ENCODE measurements at regions not wholly inside any gene's neighbourhood (a gene's known extent, or its start where the extent isn't known, plus 50 kb on each side); places are given as distances from the start of the nearest gene placed in this dataset.

GRCh38 chr5:27722337-27722736, 684.0 kb upstream of the CDH9 start:
- Histone ChIP-seq H3K27ac (ENCODE audit: low read length) (no peak overlapping the region), H3K4me1 (ENCODE audit: control insufficient read depth, insufficient read depth, low read length) (no peaks in the 10 kb centered on the region), H3K9me3 (ENCODE audit: control insufficient read depth, insufficient read depth, low read length) (peaks cover 2% of the 10 kb centered on the region), H3K4me3 (ENCODE audit: low read length) (no peak overlapping the region), H3K36me3 (ENCODE audit: control insufficient read depth, insufficient read depth, low read length) (no peaks in the 10 kb centered on the region), H3K27me3 (ENCODE audit: control insufficient read depth, insufficient read depth, low read length) (no peaks in the 10 kb centered on the region)
- intact Hi-C loops (cut with micrococcal nuclease) = no loop called here
- TF ChIP-seq CTCF (IDR thresholded peaks at IDR 0.05) = no peak
- Mint-ChIP-seq H3K9me3 (peaks cover 11 to 12% of the 10 kb centered on the region in 2 donors), H3K4me1 (no peaks in the 10 kb centered on the region), H3K27me3 (ENCODE audit: low read depth in 2 of 2) (no peaks in the 10 kb centered on the region), H3K4me3 (no peak overlapping the region), H3K36me3 (peaks cover 6% of the 10 kb centered on the region), H3K27ac (no peak overlapping the region)
- ATAC-seq = no peak
- no peak for DNase-seq

DNA sequence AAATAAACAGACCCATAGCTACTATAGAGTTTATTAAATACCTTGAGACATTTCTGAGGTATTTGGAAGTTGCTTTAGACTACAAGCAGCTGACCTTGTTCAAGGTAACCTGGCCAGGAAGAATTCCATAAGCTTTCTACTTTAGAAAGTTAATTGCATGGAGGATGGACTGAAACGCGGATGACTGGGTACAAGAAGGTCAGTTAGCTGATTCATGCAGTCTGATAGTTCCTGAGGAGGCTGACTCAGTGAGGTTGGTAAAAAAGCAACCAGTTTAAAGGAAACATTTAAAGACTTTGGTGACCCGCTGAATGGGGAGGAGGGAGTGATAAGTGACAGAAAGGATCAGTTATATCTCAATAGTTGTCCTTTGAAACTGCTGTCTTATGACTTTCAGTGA, 670.1 kb upstream of the CDH9 start:
- Histone ChIP-seq H3K27ac (ENCODE audit: low read length) (no peak overlapping the region), H3K4me1 (ENCODE audit: control insufficient read depth, insufficient read depth, low read length) (no peaks in the 10 kb centered on the region), H3K36me3 (ENCODE audit: control insufficient read depth, insufficient read depth, low read length) (no peaks in the 10 kb centered on the region), H3K27me3 (ENCODE audit: control insufficient read depth, insufficient read depth, low read length) (no peaks in the 10 kb centered on the region), H3K4me3 (ENCODE audit: low read length) (no peak overlapping the region), H3K9me3 (ENCODE audit: control insufficient read depth, insufficient read depth, low read length) (no peaks in the 10 kb centered on the region)
- no peaks in the 10 kb centered on the region for H3K4me1 Mint-ChIP-seq
- no peak for TF ChIP-seq CTCF (IDR thresholded peaks at IDR 0.05)
- ATAC-seq (no peak), DNase-seq (no peak)
- no peak overlapping the region for H3K4me3 Mint-ChIP-seq
- H3K36me3 Mint-ChIP-seq = peaks cover 8% of the 10 kb centered on the region
- no peak overlapping the region for H3K27ac Mint-ChIP-seq
- 86% methylated on average over 3 of the region's 3 CpGs for WGBS (ENCODE audit: insufficient coverage)
- H3K9me3 Mint-ChIP-seq = peaks cover 6 to 17% of the 10 kb centered on the region in 2 donors
- H3K27me3 Mint-ChIP-seq (ENCODE audit: low read depth in 2 of 2) = no peaks in the 10 kb centered on the region
- intact Hi-C loops (cut with micrococcal nuclease) = no loop called here

GRCh38 chr5:27706832-27707231, 668.4 kb upstream of the CDH9 start:
- ATAC-seq (no peak), DNase-seq (no peak)
- Mint-ChIP-seq H3K9me3 (peaks cover 10 to 19% of the 10 kb centered on the region in 2 donors), H3K36me3 (peaks cover 12% of the 10 kb centered on the region), H3K27ac (no peak overlapping the region), H3K4me1 (no peaks in the 10 kb centered on the region), H3K4me3 (no peak overlapping the region), H3K27me3 (ENCODE audit: low read depth in 2 of 2) (no peaks in the 10 kb centered on the region)
- H3K27me3 ChIP-seq (ENCODE audit: control insufficient read depth, insufficient read depth, low read length) = no peaks in the 10 kb centered on the region
- no peaks in the 10 kb centered on the region for H3K9me3 ChIP-seq (ENCODE audit: control insufficient read depth, insufficient read depth, low read length)
- no peaks in the 10 kb centered on the region for H3K4me1 ChIP-seq (ENCODE audit: control insufficient read depth, insufficient read depth, low read length)
- intact Hi-C loops (cut with micrococcal nuclease) = no loop called here
- no peaks in the 10 kb centered on the region for H3K36me3 ChIP-seq (ENCODE audit: control insufficient read depth, insufficient read depth, low read length)
- H3K4me3 ChIP-seq (ENCODE audit: low read length) = no peak overlapping the region
- H3K27ac ChIP-seq (ENCODE audit: low read length) = no peak overlapping the region
- TF ChIP-seq CTCF (IDR thresholded peaks at IDR 0.05) = no peak

DNA sequence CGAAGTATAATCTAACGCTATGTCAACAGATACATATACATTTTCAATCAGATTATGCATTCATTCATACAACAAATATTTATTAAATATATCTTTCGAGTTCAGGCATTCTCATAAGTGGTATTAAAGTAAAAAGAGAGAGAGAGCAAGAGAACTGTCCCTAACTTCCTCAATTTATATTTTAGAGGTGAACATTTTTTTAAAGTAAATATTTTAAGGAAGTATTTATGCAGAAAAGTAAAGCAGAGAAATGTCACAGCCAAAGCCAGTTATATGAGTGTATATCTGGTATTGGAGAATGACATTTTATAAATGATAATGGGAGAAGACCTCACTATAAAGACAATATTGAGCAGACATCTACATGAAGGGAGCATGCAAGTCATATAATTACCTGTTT, 667.3 kb upstream of the CDH9 start:
- Mint-ChIP-seq H3K27ac (no peak overlapping the region), H3K36me3 (peaks cover 7% of the 10 kb centered on the region), H3K27me3 (ENCODE audit: low read depth in 2 of 2) (no peaks in the 10 kb centered on the region), H3K4me1 (no peaks in the 10 kb centered on the region), H3K4me3 (no peak overlapping the region), H3K9me3 (peaks cover 9 to 18% of the 10 kb centered on the region in 2 donors)
- no peaks in the 10 kb centered on the region for H3K36me3 ChIP-seq (ENCODE audit: control insufficient read depth, insufficient read depth, low read length)
- WGBS (ENCODE audit: insufficient coverage) = no CpG with 5 or more reads among the region's 3 CpGs
- H3K27ac ChIP-seq (ENCODE audit: low read length) = no peak overlapping the region
- no peaks in the 10 kb centered on the region for H3K4me1 ChIP-seq (ENCODE audit: control insufficient read depth, insufficient read depth, low read length)
- DNase-seq = no peak
- intact Hi-C loops (cut with micrococcal nuclease) = no loop called here
- H3K9me3 ChIP-seq (ENCODE audit: control insufficient read depth, insufficient read depth, low read length) = no peaks in the 10 kb centered on the region
- H3K27me3 ChIP-seq (ENCODE audit: control insufficient read depth, insufficient read depth, low read length) = no peaks in the 10 kb centered on the region
- no peak for TF ChIP-seq CTCF (IDR thresholded peaks at IDR 0.05)
- H3K4me3 ChIP-seq (ENCODE audit: low read length) = no peak overlapping the region
- no peak for ATAC-seq
